Heart left ventricle (tissue), 13 donors: ENCODE measurements at regions not wholly inside any gene's neighbourhood (a gene's known extent, or its start where the extent isn't known, plus 50 kb on each side); places are given as distances from the start of the nearest gene placed in this dataset.

Experiments
- CTCF ChIP-seq, 12 donors: fragments of 200-600 bp; sonication (generic) in 4 of 12; IDR thresholded peaks; one replicate each; pipeline versions ENCODE4 v1.5.0 to v1.8.0; 2018 to 2022; ENCODE audit warnings: antibody characterized with exemption in 12 of 12, mild to moderate bottlenecking in 5 of 12
- POLR2A ChIP-seq, 2 donors: fragments of 450-650 bp; IDR thresholded peaks; one replicate each; pipeline ENCODE4 v1.6.1; 2017; ENCODE audit warnings: antibody characterized with exemption in 2 of 2, mild to moderate bottlenecking in 2 of 2, moderate library complexity in 2 of 2
- donor health status: ischemic (EF 13 %, LVEDD 7.1; RV severe dilation, severe dysfunction).
- donor health status: DM: no; HTN: yes; CAD: no.
- donor health status: DM: no; HTN: no; CAD: no.
- donor health status: ischemic (EF 25% LVEDD 6.9; RV normal size, moderate dysfunction).
- donor health status: ischemic (EF 25% LVEDD 5.7; RV mildly dilated, moderate dysfunction).
- donor health status: ischemic (EF 35%, LVEDD 5.7; RV mildly dilated, moderate dysfunction).
- donor health status: nonischemic (EF 11% LVEDD 7.7; RV severe dilation, severe dysfunction).
- donor health status: DM: yes; HTN: yes; CAD: no.
- donor health status: PGD.
- donor health status: ischemic (EF 29% LVEDD 5.4; RV normal size, mild dysfunction).
- donor health status: nonischemic (EF 23%, LVEDD 6.1; RV moderate dilation, normal function).

- no peak for TF ChIP-seq CTCF (IDR thresholded peaks at IDR 0.05)
- TF ChIP-seq POLR2A (IDR thresholded peaks at IDR 0.05), result no peak
Observed at GRCh38 chr6:85050149-85050548, 285.8 kb upstream of the TBX18 start.
